ENCODE measurements at regions not wholly inside any gene's neighbourhood (a gene's known extent, or its start where the extent isn't known, plus 50 kb on each side); places are given as distances from the start of the nearest gene placed in this dataset.

- Histone ChIP-seq H3K9ac (ENCODE audit: low read depth in 1 of 2, low read length in 2 of 2) (no peak overlapping the region), H3K36me3 (ENCODE audit: control insufficient read depth in 4 of 4, insufficient read depth in 3 of 4, low read depth in 1 of 4, low read length in 3 of 4) (no peaks in the 10 kb centered on the region), H3K4me1 (ENCODE audit: control insufficient read depth in 4 of 4, insufficient read depth in 4 of 4, low read length in 3 of 4) (no peaks in the 10 kb centered on the region), H3K27ac (ENCODE audit: low read depth in 1 of 2, low read length in 2 of 2) (no peak overlapping the region), H3K9me3 (ENCODE audit: control insufficient read depth in 4 of 4, low read length in 3 of 4) (no peaks in the 10 kb centered on the region), H3K4me3 (ENCODE audit: low read depth in 1 of 3, low read length in 3 of 3) (no peak overlapping the region), H3K27me3 (ENCODE audit: control insufficient read depth in 4 of 4, insufficient read depth in 4 of 4, low read length in 3 of 4) (no peaks in the 10 kb centered on the region)
- no peak for DNase-seq (ENCODE audit: low spot score)
- TF ChIP-seq RXRA (IDR thresholded peaks at IDR 0.05) = no peak
- TF ChIP-seq YY1 (IDR thresholded peaks at IDR 0.05) = no peak
- TF ChIP-seq MAX (IDR thresholded peaks at IDR 0.05) = no peak
- TF ChIP-seq RAD21 (IDR thresholded peaks at IDR 0.05) = no peak
- TF ChIP-seq SP1 (IDR thresholded peaks at IDR 0.05) = no peak
- no peak for TF ChIP-seq JUND (IDR thresholded peaks at IDR 0.05)
- no peak for TF ChIP-seq FOXA2 (IDR thresholded peaks at IDR 0.05)
- no peak for TF ChIP-seq REST (IDR thresholded peaks at IDR 0.05)
- 68% methylated on average over 1 of the region's 1 CpG for WGBS
These were observed 696.5 kb upstream of the PTBP2 start for GRCh38 chr1:96025062-96025461.

GRCh38 chr1:96028071-96028470 is 693.5 kb upstream of the PTBP2 start:
- Histone ChIP-seq H3K4me1 (ENCODE audit: control insufficient read depth in 4 of 4, insufficient read depth in 4 of 4, low read length in 3 of 4) (no peaks in the 10 kb centered on the region), H3K4me3 (ENCODE audit: low read depth in 1 of 3, low read length in 3 of 3) (no peak overlapping the region), H3K9ac (ENCODE audit: low read depth in 1 of 2, low read length in 2 of 2) (no peak overlapping the region), H3K27me3 (ENCODE audit: control insufficient read depth in 4 of 4, insufficient read depth in 4 of 4, low read length in 3 of 4) (no peaks in the 10 kb centered on the region), H3K27ac (ENCODE audit: low read depth in 1 of 2, low read length in 2 of 2) (no peak overlapping the region), H3K9me3 (ENCODE audit: control insufficient read depth in 4 of 4, low read length in 3 of 4) (no peaks in the 10 kb centered on the region), H3K36me3 (ENCODE audit: control insufficient read depth in 4 of 4, insufficient read depth in 3 of 4, low read depth in 1 of 4, low read length in 3 of 4) (no peaks in the 10 kb centered on the region)
- TF ChIP-seq NR2F2 (IDR thresholded peaks at IDR 0.05) (no peak), FOXA1 (IDR thresholded peaks at IDR 0.05) (no peak), FOXA2 (IDR thresholded peaks at IDR 0.05) (no peak), RXRA (IDR thresholded peaks at IDR 0.05) (no peak), HNF4G (IDR thresholded peaks at IDR 0.05) (no peak), ATF3 (IDR thresholded peaks at IDR 0.05) (no peak), GABPA (IDR thresholded peaks at IDR 0.05 in 1 of 2, conservative IDR thresholded peaks at IDR 0.05 in 1 of 2) (no peak), REST (IDR thresholded peaks at IDR 0.05) (no peak), JUND (IDR thresholded peaks at IDR 0.05) (no peak), YY1 (IDR thresholded peaks at IDR 0.05) (no peak), HNF4A (conservative IDR thresholded peaks at IDR 0.05) (no peak), CTCF (IDR thresholded peaks at IDR 0.05; ENCODE audit: low read depth, low read length, missing input control) (no peak), TAF1 (conservative IDR thresholded peaks at IDR 0.05) (no peak)
- 90% methylated on average over 7 of the region's 7 CpGs for WGBS
- DNase-seq (ENCODE audit: low spot score) = no peak

All from liver (tissue), 8 donors.